Esophagus squamous epithelium (tissue), 5 donors: ENCODE measurements at regions not wholly inside any gene's neighbourhood (a gene's known extent, or its start where the extent isn't known, plus 50 kb on each side); places are given as distances from the start of the nearest gene placed in this dataset.

Experiments used
- DNase-seq: peaks from one replicate; lab custom pipeline; 2025; lab: John Stamatoyannopoulos, UW
- H3K27ac ChIP-seq, 4 donors: fragments of 200-600 bp; sonication (generic); one replicate each; pipeline ENCODE4 v1.5.1; 2016 to 2019; ENCODE audit warnings: mild to moderate bottlenecking in 1 of 4
- H3K27me3 ChIP-seq, 4 donors: fragments of 200-600 bp; sonication (generic); 1 replicate in 3 of 4; 2 replicates in 1 of 4; pipeline versions ENCODE4 v1.5.1 to v1.6.0; 2017 to 2021; ENCODE audit warnings: antibody characterized with exemption in 1 of 4
- H3K36me3 ChIP-seq, 3 donors: fragments of 200-600 bp; sonication (generic); one replicate each; pipeline ENCODE4 v1.5.1; 2016 to 2019
- H3K4me1 ChIP-seq, 3 donors: fragments of 200-600 bp; sonication (generic); one replicate each; pipeline ENCODE4 v1.5.1; 2017 to 2019
- H3K4me3 ChIP-seq, 4 donors: fragments of 200-600 bp; sonication (generic); 1 replicate in 3 of 4; 2 replicates in 1 of 4; pipeline ENCODE4 v1.5.1; 2016 to 2019; ENCODE audit warnings: mild to moderate bottlenecking in 2 of 4, moderate library complexity in 1 of 4
- H3K9me3 ChIP-seq, 3 donors: fragments of 200-600 bp; sonication (generic); one replicate each; pipeline ENCODE4 v1.5.1; 2016 to 2019
- CTCF ChIP-seq, 6 experiments: fragments of 450-650 bp in 4 of 6; fragments of 200-600 bp in 2 of 6; sonication (generic) in 2 of 6; IDR thresholded peaks; one replicate each; pipeline ENCODE4 v1.5.1; 2016 to 2019; ENCODE audit warnings: antibody characterized with exemption in 6 of 6, mild to moderate bottlenecking in 4 of 6, moderate library complexity in 4 of 6
- POLR2A ChIP-seq, 4 donors: fragments of 450-650 bp; IDR thresholded peaks; one replicate each; pipeline ENCODE4 v1.6.1; 2017; ENCODE audit warnings: antibody characterized with exemption in 4 of 4, mild to moderate bottlenecking in 4 of 4, moderate library complexity in 3 of 4
- WGBS, 2 donors: methylation state at CpG; one replicate each; pipeline ENCODE4 v1.1.5; 2018; 5-methylcytosine and 5-hydroxymethylcytosine counted together
- intact Hi-C: fragments of 100-400 bp; cut with DNase I; formaldehyde crosslinking; loops from one replicate; pipeline ENCODE4 v1.15.0; 2022
- donor health status: DM: yes; HTN: yes; CAD: no.

GRCh38 chr9:80635065-80635464 lies 1054.3 kb downstream of the TLE1 start:
- H3K4me1 ChIP-seq = no peaks in the 10 kb centered on the region
- no peak for TF ChIP-seq CTCF (IDR thresholded peaks at IDR 0.05)
- TF ChIP-seq POLR2A (IDR thresholded peaks at IDR 0.05) = no peak
- no peak overlapping the region for H3K4me3 ChIP-seq
- 71 to 75% methylated on average over 1 of the region's 1 CpG for WGBS, 2 donors
- intact Hi-C loops = no loop called here
- no peak for DNase-seq
- H3K27me3 ChIP-seq = no peaks in the 10 kb centered on the region
- no peaks in the 10 kb centered on the region for H3K36me3 ChIP-seq
- peaks cover 0 to 11% (median 0%) of the 10 kb centered on the region in 3 donors for H3K9me3 ChIP-seq
- H3K27ac ChIP-seq = no peak overlapping the region

- Histone ChIP-seq H3K4me1 (no peaks in the 10 kb centered on the region), H3K36me3 (no peaks in the 10 kb centered on the region), H3K27ac (no peak overlapping the region), H3K9me3 (peaks cover 0 to 11% (median 0%) of the 10 kb centered on the region in 3 donors), H3K4me3 (no peak overlapping the region), H3K27me3 (no peaks in the 10 kb centered on the region)
- DNase-seq = no peak
- no peak for TF ChIP-seq CTCF (IDR thresholded peaks at IDR 0.05)
- no peak for TF ChIP-seq POLR2A (IDR thresholded peaks at IDR 0.05)
- intact Hi-C loops = no loop called here
Measured at GRCh38 chr9:80632041-80632440, 1057.3 kb downstream of the TLE1 start.

GRCh38 chr9:80622508-80622907 lies 1050.7 kb downstream of the TLE4 start:
- intact Hi-C loops = no loop called here
- no peaks in the 10 kb centered on the region for H3K27me3 ChIP-seq
- no peaks in the 10 kb centered on the region for H3K36me3 ChIP-seq
- TF ChIP-seq POLR2A (IDR thresholded peaks at IDR 0.05) (no peak), CTCF (IDR thresholded peaks at IDR 0.05) (no peak)
- H3K27ac ChIP-seq = no peak overlapping the region
- no peaks in the 10 kb centered on the region for H3K4me1 ChIP-seq
- no peaks in the 10 kb centered on the region for H3K9me3 ChIP-seq
- H3K4me3 ChIP-seq = no peak overlapping the region
- WGBS, 2 donors = 46 to 47% methylated on average over 1 of the region's 1 CpG
- no peak for DNase-seq

- intact Hi-C loops = no loop called here
- 40 to 46% methylated on average over 3 of the region's 3 CpGs for WGBS, 2 donors
- no peak for DNase-seq
- Histone ChIP-seq H3K27ac (no peak overlapping the region), H3K9me3 (no peaks in the 10 kb centered on the region), H3K36me3 (no peaks in the 10 kb centered on the region), H3K4me1 (no peaks in the 10 kb centered on the region), H3K4me3 (no peak overlapping the region), H3K27me3 (no peaks in the 10 kb centered on the region)
- TF ChIP-seq POLR2A (IDR thresholded peaks at IDR 0.05) = no peak
- TF ChIP-seq CTCF (IDR thresholded peaks at IDR 0.05) = no peak
Measured at GRCh38 chr9:80619356-80619755, 1047.6 kb downstream of the TLE4 start.

GRCh38 chr9:80615964-80616363 lies 1044.2 kb downstream of the TLE4 start:
- Histone ChIP-seq H3K4me3 (no peak overlapping the region), H3K27ac (no peak overlapping the region), H3K4me1 (no peaks in the 10 kb centered on the region), H3K36me3 (no peaks in the 10 kb centered on the region), H3K9me3 (no peaks in the 10 kb centered on the region), H3K27me3 (no peaks in the 10 kb centered on the region)
- TF ChIP-seq CTCF (IDR thresholded peaks at IDR 0.05) (no peak), POLR2A (IDR thresholded peaks at IDR 0.05) (no peak)
- DNase-seq = no peak
- WGBS, 2 donors = 39 to 73% methylated on average over 4 of the region's 4 CpGs
- intact Hi-C loops = no loop called here
